Stimulated activated CD4-positive, alpha-beta T cell treated with anti-CD3 and anti-CD28 coated beads, Interleukin-1b, Interleukin-23, amount 100 ng/mL, for 4 hours (primary cell): ENCODE measurements at regions not wholly inside any gene's neighbourhood (a gene's known extent, or its start where the extent isn't known, plus 50 kb on each side); places are given as distances from the start of the nearest gene placed in this dataset.
"Not testable (repeated sequence)": the region's sequence is repeated elsewhere in the genome, so short reads cannot be mapped to it uniquely, and the experiment has no call there.

Source experiments
- DNase-seq, 2 donors: peaks; one replicate each; pipeline ENCODE4 v3.0.0-alpha.2; 2020; ENCODE audit warnings: low read depth in 2 of 2

DNA sequence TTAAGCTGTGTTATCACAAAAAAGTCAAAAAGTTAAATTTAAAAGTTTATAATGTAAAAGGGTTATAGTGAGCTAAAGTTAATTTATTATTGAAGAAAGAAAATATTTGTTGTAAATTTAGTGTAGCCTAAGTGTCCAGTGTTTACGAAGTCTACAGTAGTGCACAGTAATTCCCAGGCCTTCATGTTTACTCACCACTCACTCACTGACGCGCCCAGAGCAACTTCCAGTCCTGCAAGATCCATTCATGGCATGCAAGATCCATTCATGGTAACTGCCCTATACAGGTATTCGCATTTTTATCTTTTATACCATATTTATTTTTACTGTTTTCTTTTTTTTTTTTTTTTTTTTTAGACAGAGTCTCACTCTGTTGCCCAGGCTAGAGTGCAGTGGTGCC lies 69.5 kb downstream of the TPRA1 start:
- DNase-seq: no peak

GRCh38 chr3:127518456-127519081 lies 72.0 kb downstream of the TPRA1 start:
- DNase-seq: no peak

GRCh38 chr3:127512256-127512655 lies 78.3 kb downstream of the TPRA1 start:
- DNase-seq: no peak

DNA sequence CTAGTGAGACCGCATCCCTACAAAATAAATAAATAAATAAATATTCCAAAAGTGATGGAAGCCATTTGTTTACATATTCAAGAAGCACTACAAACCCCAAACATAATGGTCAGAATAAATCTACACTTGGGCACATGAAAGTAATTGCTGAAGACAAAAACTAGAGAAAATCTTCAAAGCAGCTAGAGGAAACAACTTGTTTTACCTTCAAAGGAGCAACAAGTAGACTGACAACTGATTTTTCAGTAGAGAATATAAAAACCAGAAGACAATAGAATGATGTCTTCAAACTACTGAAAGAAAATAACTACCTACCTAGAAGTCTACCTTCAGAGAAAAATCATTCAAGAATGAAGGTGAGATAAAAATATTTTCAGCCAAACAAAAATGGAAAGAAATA lies 89.4 kb downstream of the TPRA1 start:
- no peak for DNase-seq

DNA sequence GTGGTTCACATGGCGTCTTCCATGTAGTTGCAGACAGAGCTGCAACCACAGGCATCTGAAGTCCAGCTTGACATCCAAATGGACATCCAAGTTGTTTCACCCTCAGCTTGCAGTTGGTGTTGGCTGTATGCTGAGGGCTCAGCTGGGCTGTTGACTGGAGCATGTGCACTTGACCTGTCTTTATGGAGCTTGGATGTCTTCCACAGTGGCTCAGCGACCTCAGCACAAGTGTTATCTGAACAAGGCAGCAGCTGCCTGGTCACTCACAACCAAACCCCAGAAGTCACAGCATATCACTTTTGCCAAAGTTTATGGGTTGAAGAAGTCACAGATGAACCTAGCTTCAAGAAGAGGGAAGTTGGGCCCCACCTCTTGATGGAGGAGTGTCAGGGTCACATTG lies 92.9 kb downstream of the TPRA1 start:
- DNase-seq: no peak

DNA sequence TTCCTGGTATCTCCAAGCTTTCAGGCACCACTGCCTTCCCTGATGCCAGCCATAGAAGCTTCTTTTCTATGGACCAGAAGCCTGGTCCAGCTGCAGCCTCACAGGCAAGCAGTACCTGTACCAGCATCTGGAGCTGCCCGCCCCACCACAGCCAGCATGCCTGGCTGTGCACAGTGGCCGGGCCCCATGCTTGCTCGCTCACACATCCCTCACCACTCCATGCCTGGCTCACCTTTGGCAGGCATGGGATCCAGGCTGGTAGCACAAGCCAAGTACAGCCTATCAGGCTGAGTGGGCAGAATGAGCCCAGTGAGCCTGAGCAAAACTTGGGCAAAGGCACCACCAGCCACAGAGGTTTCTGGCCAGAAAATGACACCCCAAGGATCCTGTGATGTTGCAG lies 93.4 kb downstream of the TPRA1 start:
- no peak for DNase-seq

DNA sequence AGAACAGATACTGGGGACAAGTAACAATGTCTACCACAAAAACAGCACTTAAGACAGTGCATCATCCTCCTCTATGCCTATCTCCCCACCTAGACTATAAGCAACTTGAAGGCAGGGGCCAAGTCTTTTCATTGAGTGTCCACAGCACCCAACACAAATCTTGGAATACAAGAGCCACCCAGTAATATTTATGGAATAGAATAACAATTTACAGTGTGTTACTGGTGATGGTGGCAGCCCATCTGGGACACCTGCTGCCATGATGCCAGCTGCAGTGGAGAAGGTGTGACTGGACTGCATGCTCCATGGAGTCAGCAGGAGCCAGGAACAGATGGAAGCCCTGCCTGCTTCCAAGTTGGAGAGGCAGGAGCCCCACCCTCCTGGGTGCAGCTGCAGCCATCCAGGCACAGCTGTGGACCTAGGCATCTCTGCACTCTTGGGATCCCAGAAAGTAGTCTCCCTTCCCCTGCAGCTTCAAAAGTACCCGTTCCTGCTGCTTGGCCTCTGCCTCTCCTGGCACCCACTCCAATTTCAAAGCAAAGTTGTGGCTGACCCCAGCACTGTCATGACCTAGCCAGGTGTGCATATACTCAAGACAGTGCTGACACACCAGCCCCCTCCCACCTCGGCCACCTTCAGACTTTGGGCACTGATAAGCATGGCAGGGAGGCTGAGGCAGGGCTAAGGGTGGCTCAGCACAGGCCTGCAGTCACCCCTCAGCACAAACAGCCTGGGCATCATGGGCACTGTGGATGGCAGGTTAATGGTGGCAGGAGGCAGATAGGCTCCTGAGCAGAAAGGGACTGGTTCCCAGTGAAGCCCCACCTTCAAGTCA lies 94.5 kb downstream of the TPRA1 start:
- no peak for DNase-seq

- DNase-seq: no peak
Observed at GRCh38 chr3:127493924-127494646, 96.4 kb downstream of the TPRA1 start.

GRCh38 chr3:127492426-127492825 lies 98.1 kb downstream of the TPRA1 start:
- DNase-seq: no peak

GRCh38 chr3:127491909-127492308 lies 98.6 kb downstream of the TPRA1 start:
- no peak for DNase-seq

DNA sequence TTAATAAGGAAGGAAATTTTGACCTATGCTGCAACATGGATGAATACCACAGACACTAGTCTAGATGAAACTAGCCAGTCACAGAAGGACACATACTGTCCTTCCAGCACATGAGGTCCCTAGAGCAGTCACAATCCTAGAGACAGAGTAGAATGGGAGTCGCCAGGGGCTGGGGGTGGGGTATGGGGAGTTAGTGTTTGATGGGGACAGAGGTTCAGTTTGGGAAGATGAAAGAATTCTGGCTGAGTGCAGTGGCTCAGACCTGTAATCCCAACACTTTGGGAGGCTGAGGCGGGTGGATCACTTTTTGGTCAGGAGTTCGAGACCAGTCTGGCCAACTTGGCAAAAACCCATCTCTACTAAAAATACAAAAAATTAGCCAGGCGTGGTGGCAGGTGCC lies 99.2 kb downstream of the TPRA1 start:
- no peak for DNase-seq

- DNase-seq: not testable (repeated sequence)
Observed at GRCh38 chr3:127491024-127491305, 99.6 kb downstream of the TPRA1 start.

DNA sequence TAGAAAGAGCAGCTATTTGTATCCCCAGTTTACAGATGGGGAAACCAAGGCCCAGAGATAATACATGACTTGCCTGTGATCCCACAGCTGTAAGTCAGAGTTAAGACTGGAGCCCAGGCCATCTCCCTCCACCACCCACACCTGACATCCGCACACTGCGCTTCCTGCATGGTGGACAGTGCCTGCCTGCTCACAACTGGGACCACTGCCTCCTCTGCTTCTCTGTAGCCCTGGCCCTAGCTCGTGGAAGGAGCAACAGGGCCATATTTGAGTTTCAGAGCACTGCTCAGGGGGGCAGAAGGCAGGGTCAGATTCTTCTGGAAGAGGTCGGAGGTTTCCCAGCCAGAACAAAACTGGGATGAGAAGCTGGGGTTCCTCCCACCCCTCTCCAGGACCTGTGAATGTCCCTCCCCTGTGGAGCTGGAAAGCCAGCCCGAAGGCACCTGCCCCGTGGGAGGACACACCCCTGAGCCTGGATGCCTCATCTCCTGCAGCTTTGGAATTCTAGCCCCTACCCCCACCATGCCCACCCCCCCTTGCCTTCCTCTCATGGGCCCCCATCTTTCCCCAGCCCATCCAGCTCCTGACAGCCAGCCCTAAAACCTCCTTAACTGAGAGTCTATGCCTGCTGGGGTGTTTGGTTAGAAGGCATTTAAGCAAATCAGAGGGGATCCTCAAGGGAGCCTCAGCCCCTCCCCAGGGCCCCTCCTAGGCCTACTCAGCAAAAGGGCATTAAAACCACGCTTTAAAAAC lies 100.1 kb downstream of the TPRA1 start:
- no peak for DNase-seq

DNA sequence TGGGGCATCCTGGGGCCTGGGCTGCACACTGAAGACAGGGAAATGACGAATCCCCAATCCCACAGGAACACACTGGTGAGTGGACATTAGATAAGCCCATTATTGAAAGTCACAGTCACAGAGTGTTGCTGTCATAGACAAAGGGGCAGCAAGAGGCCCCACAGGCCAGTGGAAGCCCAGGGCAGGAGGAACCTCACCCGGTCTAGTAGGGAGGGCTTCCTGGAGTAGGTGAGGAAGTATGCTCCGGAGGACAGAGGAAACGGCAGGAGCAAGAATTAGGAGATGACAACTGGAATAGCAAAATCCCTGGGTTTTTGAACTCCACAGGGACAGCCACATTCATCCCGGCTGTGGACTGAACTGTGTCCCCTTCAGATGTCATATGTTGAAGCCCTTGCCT lies 101.2 kb downstream of the TPRA1 start:
- no peak for DNase-seq

- DNase-seq: no peak
Observed at GRCh38 chr3:127488740-127489139, 101.8 kb downstream of the TPRA1 start.

DNA sequence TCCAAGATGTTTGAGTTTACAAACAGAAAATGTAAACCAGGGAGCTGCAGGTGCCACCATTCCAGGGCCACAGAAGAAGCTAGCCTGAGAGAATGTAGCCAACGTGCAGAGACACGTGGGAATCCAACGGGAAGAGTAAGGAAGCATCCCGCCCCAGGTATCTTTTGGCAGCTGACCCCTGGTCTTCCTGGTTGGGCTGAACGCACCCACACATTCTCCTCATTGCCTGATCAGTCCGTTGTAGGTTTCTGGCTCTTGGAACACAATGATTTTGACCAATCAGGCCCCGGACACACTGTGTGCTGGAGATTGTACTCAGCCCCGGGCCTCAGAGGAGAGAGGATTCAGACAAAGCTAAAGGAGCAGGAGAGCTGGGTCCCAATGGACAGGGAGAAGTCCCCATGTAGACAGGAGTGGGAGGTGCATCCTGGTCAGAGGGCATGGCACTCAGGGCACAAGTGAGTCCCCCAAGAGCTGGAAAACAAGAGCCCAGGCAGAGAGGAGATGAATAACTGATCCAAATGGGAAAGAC lies 102.3 kb downstream of the TPRA1 start:
- no peak for DNase-seq

DNA sequence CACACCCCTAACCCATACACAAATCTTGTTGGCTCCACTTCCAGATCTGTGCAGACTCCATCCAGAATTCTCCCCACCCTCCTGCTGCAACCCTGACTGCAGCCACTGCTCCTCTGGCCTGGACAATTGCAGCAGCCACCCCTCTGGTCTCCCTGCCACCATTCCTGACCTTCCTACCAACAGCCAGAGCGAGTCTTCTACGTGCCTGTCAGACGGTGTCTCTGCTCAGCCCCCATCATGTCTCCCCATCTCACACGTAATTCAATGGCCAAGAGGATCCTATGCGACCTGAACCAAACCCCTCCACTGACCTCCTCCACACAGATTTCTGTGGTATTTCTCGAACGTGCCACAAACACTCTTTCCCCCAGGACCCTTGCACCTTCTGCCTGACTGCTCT lies 103.3 kb downstream of the TPRA1 start:
- no peak for DNase-seq

DNA sequence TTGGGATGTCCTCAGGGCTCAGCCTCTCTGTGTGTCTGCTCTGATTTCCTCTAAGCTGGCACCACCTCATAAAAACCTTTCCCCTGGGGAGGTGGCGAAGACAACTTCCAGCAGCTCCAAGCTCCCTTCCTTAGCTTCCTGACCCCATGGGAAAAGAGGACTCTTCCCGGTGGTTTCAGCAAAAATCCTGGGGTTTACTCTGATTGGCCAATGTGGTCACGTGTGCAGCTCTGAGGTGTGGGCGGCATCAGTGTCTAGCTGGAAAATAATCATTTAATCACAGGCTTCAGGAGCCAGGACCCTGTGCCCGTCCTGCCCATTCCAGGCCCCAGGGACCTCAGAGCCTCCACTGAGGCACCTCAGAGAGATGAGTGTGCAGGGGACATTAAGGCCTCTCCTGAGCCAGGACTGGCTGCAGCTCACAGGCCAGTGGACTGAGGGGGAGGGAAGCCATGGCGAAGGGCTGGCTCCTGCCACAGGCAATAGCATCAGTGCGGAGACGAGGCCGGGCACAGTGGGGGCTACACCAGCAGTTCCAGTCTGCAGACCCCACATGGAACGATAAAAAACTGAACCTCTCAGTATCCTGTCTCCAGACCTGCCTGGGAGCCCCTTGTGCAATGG lies 104.1 kb downstream of the TPRA1 start:
- DNase-seq: no peak

DNA sequence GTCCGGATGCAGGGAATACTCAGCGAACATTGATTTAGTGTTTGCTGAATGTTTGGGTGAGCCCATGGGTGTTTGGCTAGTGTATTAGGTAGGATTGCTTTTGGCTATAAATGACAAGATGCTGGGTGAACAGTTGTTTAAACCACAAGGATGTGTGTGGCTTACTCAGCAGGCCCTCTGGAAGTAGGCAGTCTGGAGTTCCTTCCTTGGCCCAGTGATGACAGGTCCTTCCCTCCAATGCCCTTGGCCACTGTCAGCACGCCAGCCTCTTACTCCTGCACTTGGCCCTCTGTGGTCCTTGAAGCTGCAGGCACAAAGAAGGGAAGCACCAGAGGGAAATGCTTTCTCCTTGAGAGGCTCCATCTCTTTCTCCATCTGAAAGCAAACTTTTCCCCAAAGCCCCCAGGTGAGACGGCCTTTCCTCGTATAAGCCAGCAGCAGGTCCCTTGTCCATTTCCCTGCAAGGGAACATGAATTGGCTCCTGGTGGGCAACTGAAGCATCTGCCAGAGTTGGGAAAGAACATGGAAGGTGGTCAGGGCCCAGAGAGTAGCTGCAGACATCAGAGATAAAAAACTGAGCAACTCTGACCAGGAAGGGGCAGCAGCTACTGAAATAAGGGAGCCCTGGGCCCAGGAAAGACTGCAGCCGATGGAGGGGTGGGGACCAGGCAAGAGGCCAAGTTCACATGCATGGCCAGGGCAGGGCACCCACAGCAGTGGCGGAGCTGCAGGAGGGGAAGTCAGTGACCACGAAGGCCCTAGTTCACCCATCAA lies 105.0 kb downstream of the TPRA1 start:
- DNase-seq: no peak

GRCh38 chr3:127484601-127485388 lies 105.7 kb downstream of the TPRA1 start:
- no peak for DNase-seq
